AG20443 (cell line): ENCODE measurements at regions not wholly inside any gene's neighbourhood (a gene's known extent, or its start where the extent isn't known, plus 50 kb on each side); places are given as distances from the start of the nearest gene placed in this dataset.
A peak's percentile ranks its signal among the peaks of the same experiment; 100 is the strongest.

Experiments
- DNase-seq: peaks from one replicate; pipeline ENCODE4 v3.0.0; 2012; ENCODE audit warnings: low spot score, mixed read lengths

- DNase-seq = peak; percentile 87
These were observed 66.2 kb upstream of the SNX9 start for GRCh38 chr6:157756708-157757429.

- DNase-seq = no peak
These were observed 65.3 kb upstream of the SNX9 start for GRCh38 chr6:157757430-157758403.

GRCh38 chr6:157758516-157759023, 64.5 kb upstream of the SNX9 start:
- no peak for DNase-seq

- DNase-seq = no peak
These were observed 64.0 kb upstream of the SNX9 start for GRCh38 chr6:157759028-157759427.

GRCh38 chr6:157760137-157760536, 62.9 kb upstream of the SNX9 start:
- no peak for DNase-seq

GRCh38 chr6:157760589-157761330, 62.3 kb upstream of the SNX9 start:
- peak; percentile 56 for DNase-seq

- DNase-seq = peak; percentile 40
These were observed 61.6 kb upstream of the SNX9 start for GRCh38 chr6:157761331-157761921.

GRCh38 chr6:157761926-157762325, 61.1 kb upstream of the SNX9 start:
- DNase-seq = no peak

- DNase-seq = no peak
These were observed 60.4 kb upstream of the SNX9 start for GRCh38 chr6:157762636-157763035.

GRCh38 chr6:157763129-157763903, 59.7 kb upstream of the SNX9 start:
- DNase-seq = peak; percentile 24

GRCh38 chr6:157763904-157764177, 59.2 kb upstream of the SNX9 start:
- no peak for DNase-seq

- peak; percentile 92 for DNase-seq
These were observed 58.6 kb upstream of the SNX9 start for GRCh38 chr6:157764178-157765068.

GRCh38 chr6:157766901-157767774, 55.9 kb upstream of the SNX9 start:
- DNase-seq = no peak

GRCh38 chr6:157767775-157768156, 55.3 kb upstream of the SNX9 start:
- no peak for DNase-seq

GRCh38 chr6:157768304-157768703, 54.7 kb upstream of the SNX9 start:
- no peak for DNase-seq

GRCh38 chr6:157768863-157769551, 54.0 kb upstream of the SNX9 start:
- DNase-seq = no peak

- DNase-seq = no peak
These were observed 53.1 kb upstream of the SNX9 start for GRCh38 chr6:157769776-157770426.

- DNase-seq = no peak
These were observed 52.1 kb upstream of the SNX9 start for GRCh38 chr6:157770946-157771345.
